Endothelial cell of umbilical vein (primary cell): ENCODE measurements at regions not wholly inside any gene's neighbourhood (a gene's known extent, or its start where the extent isn't known, plus 50 kb on each side); places are given as distances from the start of the nearest gene placed in this dataset.

Experiments used
- BruUV-seq: library from RNA; stranded (reverse); fragments of 400-500 nt; replicated peaks from 2 replicates; lab custom pipeline; 2021; lab: Mats Ljungman, UMichigan
- CTCF ChIA-PET: fragments of 300-600, 350-600 bp; sonication (Branson Sonifier 250); formaldehyde crosslinking; loops from one replicate; lab custom pipeline; 2021; ENCODE audit warnings: antibody characterized with exemption, inconsistent platforms; lab: Charles Lee
- POLR2A ChIA-PET: fragments of 300-600, 350-600 bp; sonication (Branson Sonifier 250); formaldehyde crosslinking; loops from one replicate; lab custom pipeline; 2021; ENCODE audit warnings: antibody characterized with exemption, inconsistent platforms; lab: Charles Lee
- DNase-seq: peaks from one replicate; pipeline ENCODE4 v3.0.0-alpha.2; 2011; ENCODE audit warnings: low read depth, low spot score
- FAIRE-seq: peaks from 2 replicates; lab custom pipeline; 2011; peaks lifted over from hg19 to GRCh38; lab: Jason Lieb, UNC
- H2AFZ ChIP-seq: 2 replicates; pipeline ENCODE4 v1.6.0; 2012; ENCODE audit warnings: low read depth, low read length, control low read depth, inconsistent platforms
- H3K27ac ChIP-seq: 2 replicates; pipeline ENCODE4 v1.5.1; 2011; ENCODE audit warnings: low read depth, mild to moderate bottlenecking, control low read depth, low read length, moderate library complexity; ENCODE audit not compliant: insufficient read depth
- H3K27me3 ChIP-seq, 2 experiments: 2 replicates each; pipeline versions ENCODE4 v1.6.0 to v1.6.1; 2011; ENCODE audit warnings: low read length in 2 of 2, mixed read lengths in 1 of 2; ENCODE audit not compliant: control insufficient read depth in 2 of 2, insufficient read depth in 2 of 2
- H3K36me3 ChIP-seq, 2 experiments: 2 replicates in 1 of 2; 3 replicates in 1 of 2; pipeline ENCODE4 v1.5.1; 2011; ENCODE audit warnings: low read length in 2 of 2, mild to moderate bottlenecking in 1 of 2, moderate library complexity in 1 of 2; ENCODE audit not compliant: control insufficient read depth in 2 of 2, insufficient read depth in 2 of 2; ENCODE audit errors: extremely low read depth in 1 of 2
- H3K4me1 ChIP-seq: 3 replicates; pipeline ENCODE4 v1.5.1; 2011; ENCODE audit warnings: mild to moderate bottlenecking, low read length; ENCODE audit not compliant: control insufficient read depth, insufficient read depth; ENCODE audit errors: extremely low read depth
- H3K4me2 ChIP-seq: 2 replicates; pipeline ENCODE4 v1.6.1; 2011; ENCODE audit warnings: low read length, control low read depth, mixed read lengths; ENCODE audit not compliant: insufficient read depth
- H3K4me3 ChIP-seq, 3 experiments: fragments of 200-600 bp in 1 of 3; sonication (generic), shearing (Covaris generic) in 1 of 3; replicated peaks in 1 of 3; 2 replicates each; pipeline ENCODE4 v1.5.1; 2011 to 2016; ENCODE audit warnings: control low read depth in 3 of 3, low read length in 3 of 3, mild to moderate bottlenecking in 2 of 3, inconsistent platforms in 1 of 3, low read depth in 1 of 3, moderate library complexity in 1 of 3; ENCODE audit not compliant: insufficient read depth in 1 of 3
- H3K79me2 ChIP-seq: 2 replicates; pipeline ENCODE4 v1.6.0; 2012; ENCODE audit warnings: low read length, inconsistent platforms; ENCODE audit not compliant: control insufficient read depth, insufficient read depth
- H3K9ac ChIP-seq: replicated peaks from 2 replicates; pipeline ENCODE3; 2011; ENCODE audit warnings: low read length, control low read depth; ENCODE audit not compliant: insufficient read depth; ENCODE audit errors: extremely low read depth
- H3K9me1 ChIP-seq: replicated peaks from 3 replicates; pipeline ENCODE4 v1.6.0; 2011; ENCODE audit warnings: mild to moderate bottlenecking, low read length; ENCODE audit not compliant: control insufficient read depth, insufficient read depth; ENCODE audit errors: extremely low read depth
- H3K9me3 ChIP-seq: replicated peaks from 2 replicates; pipeline ENCODE4 v1.5.1; 2012; ENCODE audit warnings: low read length, inconsistent platforms; ENCODE audit not compliant: control insufficient read depth, insufficient read depth
- H4K20me1 ChIP-seq: replicated peaks from 2 replicates; pipeline ENCODE3; 2011; ENCODE audit warnings: mild to moderate bottlenecking, low read length; ENCODE audit not compliant: control insufficient read depth, insufficient read depth; ENCODE audit errors: extremely low read depth
- EZH2 ChIP-seq: IDR thresholded peaks from 2 replicates; pipeline ENCODE4 v1.6.1; 2012; ENCODE audit warnings: borderline replicate concordance, low read depth, mild to moderate bottlenecking, moderate library complexity, low read length, inconsistent platforms; ENCODE audit not compliant: severe bottlenecking
- FOS ChIP-seq: IDR thresholded peaks from 2 replicates; pipeline ENCODE4 v1.6.1; 2011; ENCODE audit warnings: mild to moderate bottlenecking, low read length, moderate library complexity, borderline replicate concordance; ENCODE audit not compliant: insufficient read depth
- GATA2 ChIP-seq: IDR thresholded peaks from 2 replicates; pipeline ENCODE4 v1.7.0; 2011; ENCODE audit warnings: low read depth, mild to moderate bottlenecking, moderate library complexity, mixed read lengths, low read length; ENCODE audit not compliant: insufficient read length, insufficient read depth
- JUN ChIP-seq: IDR thresholded peaks from 2 replicates; pipeline ENCODE4 v1.6.1; 2011; ENCODE audit warnings: borderline replicate concordance, low read depth; ENCODE audit not compliant: insufficient read length, insufficient read depth
- MAX ChIP-seq: IDR thresholded peaks from 2 replicates; pipeline ENCODE4 v1.6.1; 2011; ENCODE audit not compliant: insufficient read depth, insufficient read length
- MYC ChIP-seq: IDR thresholded peaks from one replicate; pipeline ENCODE4 v1.6.1; 2011; ENCODE audit warnings: mild to moderate bottlenecking, low read depth, low read length
- POLR2A ChIP-seq: IDR thresholded peaks from 2 replicates; pipeline ENCODE4 v1.6.1; 2012; ENCODE audit warnings: low read depth, mild to moderate bottlenecking, control low read depth, low read length
- POLR2AphosphoS5 ChIP-seq: IDR thresholded peaks from 2 replicates; pipeline ENCODE4 v1.6.1; 2012; ENCODE audit warnings: low read depth, mild to moderate bottlenecking, control low read depth, low read length, moderate library complexity; ENCODE audit not compliant: insufficient read depth
- dilution Hi-C: fragments of 300-500 bp; cut with MboI; formaldehyde crosslinking; loops from one replicate; pipeline ENCODE4 v1.15.0; 2019; ENCODE audit warnings: low sequenced_read_pairs; ENCODE audit not compliant: extremely low pct_ligation_motif_present
- intact Hi-C: fragments of 100-400 bp; cut with micrococcal nuclease; formaldehyde crosslinking; loops from one replicate; pipeline ENCODE4 v1.10.0; 2022
- TF ChIP-seq, protein P1 (sequence below), 2 donors: IDR thresholded peaks; 1 replicate in 1 of 2; 2 replicates in 1 of 2; pipeline ENCODE4 v1.5.1; 2011; ENCODE audit warnings: low read length in 2 of 2, mild to moderate bottlenecking in 2 of 2, moderate library complexity in 2 of 2, control low read depth in 1 of 2, inconsistent platforms in 1 of 2, low read depth in 1 of 2; ENCODE audit not compliant: insufficient read depth in 1 of 2; ENCODE audit errors: extremely low read depth in 1 of 2

DNA sequence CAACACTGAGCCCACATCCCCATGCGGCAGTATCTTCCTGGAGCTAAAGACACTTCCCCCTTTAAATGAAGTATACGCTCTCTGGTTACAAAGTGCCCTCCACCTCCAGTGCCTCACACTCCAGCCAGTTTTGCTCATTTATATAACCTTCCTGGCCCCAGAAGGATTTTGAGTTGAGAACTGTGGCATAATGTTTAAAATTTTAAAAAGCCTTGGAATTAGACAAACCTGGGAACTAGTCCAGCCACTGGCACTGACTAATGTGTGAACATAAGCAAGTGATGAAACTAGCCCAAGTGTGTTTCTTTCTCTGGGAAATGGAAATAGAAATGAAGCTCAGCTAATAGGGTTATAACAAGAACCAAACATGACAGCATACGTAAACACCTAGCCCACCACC lies 723.7 kb upstream of the USP15 start:
- intact Hi-C loops, result no loop called here
- dilution Hi-C loops, result no loop called here
- no TSS peak for BruUV-seq

More for the DNA sequence above, 723.7 kb upstream of the USP15 start:
- TF ChIP-seq JUN (no peak), POLR2A (no peak), MYC (no peak), POLR2AphosphoS5 (no peak), MAX (no peak), EZH2 (no peak), FOS (no peak), GATA2 (no peak)
- TF ChIP-seq, protein P1, sequence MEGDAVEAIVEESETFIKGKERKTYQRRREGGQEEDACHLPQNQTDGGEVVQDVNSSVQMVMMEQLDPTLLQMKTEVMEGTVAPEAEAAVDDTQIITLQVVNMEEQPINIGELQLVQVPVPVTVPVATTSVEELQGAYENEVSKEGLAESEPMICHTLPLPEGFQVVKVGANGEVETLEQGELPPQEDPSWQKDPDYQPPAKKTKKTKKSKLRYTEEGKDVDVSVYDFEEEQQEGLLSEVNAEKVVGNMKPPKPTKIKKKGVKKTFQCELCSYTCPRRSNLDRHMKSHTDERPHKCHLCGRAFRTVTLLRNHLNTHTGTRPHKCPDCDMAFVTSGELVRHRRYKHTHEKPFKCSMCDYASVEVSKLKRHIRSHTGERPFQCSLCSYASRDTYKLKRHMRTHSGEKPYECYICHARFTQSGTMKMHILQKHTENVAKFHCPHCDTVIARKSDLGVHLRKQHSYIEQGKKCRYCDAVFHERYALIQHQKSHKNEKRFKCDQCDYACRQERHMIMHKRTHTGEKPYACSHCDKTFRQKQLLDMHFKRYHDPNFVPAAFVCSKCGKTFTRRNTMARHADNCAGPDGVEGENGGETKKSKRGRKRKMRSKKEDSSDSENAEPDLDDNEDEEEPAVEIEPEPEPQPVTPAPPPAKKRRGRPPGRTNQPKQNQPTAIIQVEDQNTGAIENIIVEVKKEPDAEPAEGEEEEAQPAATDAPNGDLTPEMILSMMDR (IDR thresholded peaks at IDR 0.05; ENCODE audit: extremely low read depth in 1 of 2, insufficient read depth in 1 of 2, low read depth in 1 of 2, low read length in 2 of 2), result no peak
- POLR2A ChIA-PET, result no interaction called here
- DNase-seq (no peak), FAIRE-seq (no peak)
- H2AFZ ChIP-seq, result no peak overlapping the region
- H4K20me1 ChIP-seq, result no peaks in the 10 kb centered on the region
- H3K9me1 ChIP-seq, result no peaks in the 10 kb centered on the region
- no peaks in the 10 kb centered on the region for H3K4me1 ChIP-seq
- H3K9me3 ChIP-seq, result peaks cover 2% of the 10 kb centered on the region
- H3K27me3 ChIP-seq, result no peaks in the 10 kb centered on the region
- no peak overlapping the region for H3K4me3 ChIP-seq
- CTCF ChIA-PET, result no interaction called here
- no peak overlapping the region for H3K9ac ChIP-seq
- no peak overlapping the region for H3K4me2 ChIP-seq
- H3K36me3 ChIP-seq, result no peaks in the 10 kb centered on the region
- H3K27ac ChIP-seq, result no peak overlapping the region
- no peaks in the 10 kb centered on the region for H3K79me2 ChIP-seq
